Vagina (tissue), 2 donors: ENCODE measurements at regions not wholly inside any gene's neighbourhood (a gene's known extent, or its start where the extent isn't known, plus 50 kb on each side); places are given as distances from the start of the nearest gene placed in this dataset. TPM values are rescaled to one million over a fixed set of nuclear protein-coding genes. Genes with fewer than 3 reads are reported as not detected.

Experiments
- DNase-seq, 2 donors: peaks; one replicate each; pipeline ENCODE4 v3.0.0-alpha.2; 2017; ENCODE audit errors: extremely low spot score in 2 of 2
- H3K27ac ChIP-seq: fragments of 200-600 bp; sonication (generic); one replicate; pipeline ENCODE4 v1.5.1; 2019
- H3K27me3 ChIP-seq: fragments of 200-600 bp; sonication (generic); one replicate; pipeline ENCODE4 v1.5.1; 2019
- H3K36me3 ChIP-seq, 2 donors: fragments of 200-600 bp; sonication (generic); one replicate each; pipeline ENCODE4 v1.5.1; 2017 to 2019
- H3K4me1 ChIP-seq: fragments of 200-600 bp; sonication (generic); one replicate; pipeline ENCODE4 v1.5.1; 2019
- H3K4me3 ChIP-seq, 2 donors: fragments of 200-600 bp; sonication (generic); 1 replicate in 1 of 2; 2 replicates in 1 of 2; pipeline ENCODE4 v1.5.1; 2016 to 2019
- H3K9me3 ChIP-seq: fragments of 200-600 bp; sonication (generic); one replicate; pipeline ENCODE4 v1.5.1; 2019
- CTCF ChIP-seq, 3 experiments: fragments of 450-650 bp in 2 of 3; fragments of 200-600 bp in 1 of 3; sonication (generic) in 1 of 3; IDR thresholded peaks; one replicate each; pipeline ENCODE4 v1.5.1; 2017 to 2019; ENCODE audit warnings: antibody characterized with exemption in 3 of 3, mild to moderate bottlenecking in 2 of 3, moderate library complexity in 2 of 3
- POLR2A ChIP-seq, 2 donors: fragments of 450-650 bp; IDR thresholded peaks; one replicate each; pipeline ENCODE4 v1.6.1; 2017; ENCODE audit warnings: antibody characterized with exemption in 2 of 2, mild to moderate bottlenecking in 2 of 2, moderate library complexity in 2 of 2
- POLR2AphosphoS5 ChIP-seq, 2 donors: sonication (generic); formaldehyde crosslinking; IDR thresholded peaks; one replicate each; pipeline ENCODE4 v1.9.0; 2017; ENCODE audit warnings: antibody characterized with exemption in 2 of 2, mild to moderate bottlenecking in 2 of 2, low read depth in 1 of 2; ENCODE audit not compliant: insufficient read depth in 1 of 2
- intact Hi-C: fragments of 100-400 bp; cut with DNase I; formaldehyde crosslinking; loops from one replicate; pipeline ENCODE4 v1.15.1; 2023
- small RNA-seq: library from RNA; depleted of rRNA; stranded (forward); fragments of <200 nt; gene quantifications from one replicate; pipeline ENCODE3, GENCODE V24; 2016

- no peak for TF ChIP-seq POLR2A (IDR thresholded peaks at IDR 0.05)
- no peak for TF ChIP-seq CTCF (IDR thresholded peaks at IDR 0.05)
- no peak for TF ChIP-seq POLR2AphosphoS5 (IDR thresholded peaks at IDR 0.05; ENCODE audit: insufficient read depth in 1 of 2, low read depth in 1 of 2)
- no peak for DNase-seq
- Histone ChIP-seq H3K9me3 (no peaks in the 10 kb centered on the region), H3K4me1 (no peaks in the 10 kb centered on the region), H3K36me3 (no peaks in the 10 kb centered on the region), H3K27ac (no peak overlapping the region), H3K4me3 (no peak overlapping the region), H3K27me3 (no peaks in the 10 kb centered on the region)
- intact Hi-C loops = no loop called here
These were observed 62.5 kb upstream of the SYNCRIP start for GRCh38 chr6:85705220-85705619.

- Histone ChIP-seq H3K4me3 (no peak overlapping the region), H3K9me3 (no peaks in the 10 kb centered on the region), H3K27ac (no peak overlapping the region), H3K27me3 (no peaks in the 10 kb centered on the region), H3K36me3 (no peaks in the 10 kb centered on the region), H3K4me1 (no peaks in the 10 kb centered on the region)
- intact Hi-C loops = no loop called here
- DNase-seq = no peak
- TF ChIP-seq POLR2AphosphoS5 (IDR thresholded peaks at IDR 0.05; ENCODE audit: insufficient read depth in 1 of 2, low read depth in 1 of 2) (no peak), POLR2A (IDR thresholded peaks at IDR 0.05) (no peak), CTCF (IDR thresholded peaks at IDR 0.05) (no peak)
These were observed 60.7 kb upstream of the SYNCRIP start for GRCh38 chr6:85703406-85703805.

Small RNA genes in the stretch of these regions (small RNA-seq; reads per million reads assigned to genes)
- gene RF00019 = not detected
- gene RN7SL643P = not detected
- not detected for gene RNU4-12P
- gene RNU4-72P = not detected
- gene SMIM11P1 = not detected
